GM12875 (cell line): ENCODE measurements at regions not wholly inside any gene's neighbourhood (a gene's known extent, or its start where the extent isn't known, plus 50 kb on each side); places are given as distances from the start of the nearest gene placed in this dataset.

ENCODE experiments used
- H3K4me3 ChIP-seq: one replicate; pipeline ENCODE4 v1.5.1; 2011; ENCODE audit warnings: low read depth, low read length, control low read depth
- CTCF ChIP-seq: IDR thresholded peaks from 2 replicates; pipeline ENCODE4 v1.5.1; 2011; ENCODE audit warnings: low read depth, mild to moderate bottlenecking, control low read depth, inconsistent platforms, low read length, moderate library complexity, borderline replicate concordance; ENCODE audit not compliant: insufficient read depth

- no peak overlapping the region for H3K4me3 ChIP-seq
- no peak for TF ChIP-seq CTCF
These were observed 210.3 kb downstream of the SP3 start for GRCh38 chr2:173754837-173755236.

DNA sequence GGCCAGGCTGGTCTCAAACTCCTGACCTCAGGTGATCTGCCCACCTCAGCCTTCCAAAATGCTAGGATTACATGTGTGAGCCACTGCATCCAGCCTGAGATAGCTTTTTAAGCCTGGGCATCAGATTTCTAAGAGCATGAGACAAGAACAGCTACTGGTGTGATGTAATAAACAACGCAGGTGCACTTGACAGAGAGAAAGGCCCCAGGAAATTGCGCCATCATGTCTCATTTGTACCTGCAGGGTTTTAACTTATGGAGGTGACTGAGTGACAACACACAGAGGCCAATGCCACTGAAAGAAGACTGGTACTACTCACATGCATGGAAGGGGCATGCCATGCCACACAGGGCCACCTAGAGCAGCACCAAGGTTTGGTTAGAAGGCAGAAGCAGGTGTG is 209.4 kb downstream of the SP3 start:
- TF ChIP-seq CTCF = no peak
- no peak overlapping the region for H3K4me3 ChIP-seq

GRCh38 chr2:173759959-173760358 is 205.2 kb downstream of the SP3 start:
- H3K4me3 ChIP-seq = no peak overlapping the region
- TF ChIP-seq CTCF = no peak

GRCh38 chr2:173760553-173760952 is 204.6 kb downstream of the SP3 start:
- TF ChIP-seq CTCF = no peak
- H3K4me3 ChIP-seq = no peak overlapping the region

- no peak overlapping the region for H3K4me3 ChIP-seq
- TF ChIP-seq CTCF = no peak
These were observed 203.5 kb downstream of the SP3 start for GRCh38 chr2:173761603-173762119.

GRCh38 chr2:173762221-173762620 is 203.0 kb downstream of the SP3 start:
- H3K4me3 ChIP-seq = no peak overlapping the region
- TF ChIP-seq CTCF = no peak

GRCh38 chr2:173762864-173763263 is 202.3 kb downstream of the SP3 start:
- no peak overlapping the region for H3K4me3 ChIP-seq
- TF ChIP-seq CTCF = no peak
